CD8-positive, alpha-beta memory T cell (primary cell): ENCODE measurements at regions not wholly inside any gene's neighbourhood (a gene's known extent, or its start where the extent isn't known, plus 50 kb on each side); places are given as distances from the start of the nearest gene placed in this dataset.

Source experiments
- CTCF ChIA-PET: fragments of 350-600 bp; sonication (Branson Sonifier 250); formaldehyde crosslinking; loops from one replicate; lab custom pipeline; 2021; ENCODE audit warnings: antibody characterized with exemption; lab: Charles Lee
- POLR2A ChIA-PET: fragments of 350-600 bp; sonication (Branson Sonifier 250); formaldehyde crosslinking; loops from one replicate; lab custom pipeline; 2021; ENCODE audit warnings: antibody characterized with exemption; lab: Charles Lee
- DNase-seq, 5 donors: peaks; one replicate each; pipeline versions ENCODE4 v3.0.0 to v3.0.0-alpha.2; 2020 to 2022; ENCODE audit warnings: mixed read lengths in 1 of 5
- H3K27ac ChIP-seq: one replicate; pipeline ENCODE4 v1.7.0; 2013; ENCODE audit warnings: low read depth, mild to moderate bottlenecking, low read length, moderate library complexity
- H3K27me3 ChIP-seq: 2 replicates; pipeline ENCODE4 v1.7.0; 2013; ENCODE audit warnings: low read length, mild to moderate bottlenecking; ENCODE audit not compliant: insufficient read depth, poor library complexity, severe bottlenecking
- H3K36me3 ChIP-seq: 2 replicates; pipeline ENCODE4 v1.7.0; 2013; ENCODE audit warnings: mild to moderate bottlenecking, low read length, moderate library complexity; ENCODE audit not compliant: insufficient read depth
- H3K4me1 ChIP-seq: 2 replicates; pipeline ENCODE4 v1.7.0; 2013; ENCODE audit warnings: mild to moderate bottlenecking, low read length, moderate library complexity; ENCODE audit not compliant: insufficient read depth
- H3K4me3 ChIP-seq: 2 replicates; pipeline ENCODE4 v1.7.0; 2013; ENCODE audit warnings: mild to moderate bottlenecking, low read length
- H3K9me3 ChIP-seq: 2 replicates; pipeline ENCODE4 v1.7.0; 2013; ENCODE audit warnings: mild to moderate bottlenecking, low read length
- H3K27ac Mint-ChIP-seq, 8 donors: one replicate each; pipeline ENCODE4 v1.8.0; 2020 to 2021; ENCODE audit warnings: mixed read lengths in 8 of 8, mild to moderate bottlenecking in 6 of 8, inconsistent platforms in 3 of 8, moderate library complexity in 3 of 8
- H3K27me3 Mint-ChIP-seq, 2 donors: one replicate each; pipeline ENCODE4 v1.8.0; 2020 to 2021; ENCODE audit warnings: mixed read lengths in 2 of 2, mild to moderate bottlenecking in 1 of 2, moderate library complexity in 1 of 2
- H3K36me3 Mint-ChIP-seq, 3 donors: one replicate each; pipeline ENCODE4 v1.8.0; 2020 to 2021; ENCODE audit warnings: mixed read lengths in 3 of 3, inconsistent platforms in 1 of 3, mild to moderate bottlenecking in 1 of 3
- H3K4me1 Mint-ChIP-seq, 3 donors: one replicate each; pipeline ENCODE4 v1.8.0; 2020 to 2021; ENCODE audit warnings: mixed read lengths in 3 of 3, inconsistent platforms in 1 of 3, mild to moderate bottlenecking in 1 of 3
- H3K4me3 Mint-ChIP-seq, 7 donors: one replicate each; pipeline ENCODE4 v1.8.0; 2020 to 2021; ENCODE audit warnings: mixed read lengths in 7 of 7, mild to moderate bottlenecking in 6 of 7, moderate library complexity in 4 of 7, inconsistent platforms in 2 of 7
- H3K9me3 Mint-ChIP-seq, 5 donors: one replicate each; pipeline ENCODE4 v1.8.0; 2020 to 2022; ENCODE audit warnings: mixed read lengths in 5 of 5, mild to moderate bottlenecking in 3 of 5, moderate library complexity in 2 of 5, inconsistent platforms in 1 of 5

DNA sequence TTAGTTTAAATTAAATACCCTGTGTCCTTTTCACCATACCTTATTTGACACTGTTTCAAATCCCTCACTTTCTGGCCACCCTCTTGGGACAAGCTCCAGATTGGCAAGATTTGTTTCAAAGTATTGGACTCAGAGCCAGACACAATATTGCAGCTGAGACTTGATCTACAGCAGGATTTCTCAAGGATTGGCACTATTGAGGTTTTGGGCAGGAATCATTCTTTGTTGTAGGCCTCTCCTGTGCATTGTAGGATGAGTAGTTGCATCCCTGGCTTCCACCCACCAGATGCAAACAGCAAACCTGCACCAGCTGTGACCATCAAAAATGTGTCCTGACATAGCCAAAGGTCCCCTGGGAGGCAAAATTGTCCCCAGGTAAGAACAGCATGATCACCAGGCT is 181.2 kb downstream of the CHD9NB start:
- H3K4me3 ChIP-seq, result no peak overlapping the region
- peaks cover 2 to 9% of the 10 kb centered on the region in 2 donors for H3K27me3 Mint-ChIP-seq
- no peak overlapping the region for H3K27ac Mint-ChIP-seq
- no peaks in the 10 kb centered on the region for H3K27me3 ChIP-seq
- no peak overlapping the region for H3K27ac ChIP-seq
- ChIA-PET CTCF (no interaction called here), POLR2A (no interaction called here)
- H3K4me3 Mint-ChIP-seq, result no peak overlapping the region
- no peaks in the 10 kb centered on the region for H3K4me1 Mint-ChIP-seq
- no peaks in the 10 kb centered on the region for H3K4me1 ChIP-seq
- H3K36me3 ChIP-seq, result no peaks in the 10 kb centered on the region
- H3K9me3 Mint-ChIP-seq, result no peaks in the 10 kb centered on the region
- DNase-seq, result no peak
- H3K36me3 Mint-ChIP-seq, result no peaks in the 10 kb centered on the region
- H3K9me3 ChIP-seq, result no peaks in the 10 kb centered on the region

DNA sequence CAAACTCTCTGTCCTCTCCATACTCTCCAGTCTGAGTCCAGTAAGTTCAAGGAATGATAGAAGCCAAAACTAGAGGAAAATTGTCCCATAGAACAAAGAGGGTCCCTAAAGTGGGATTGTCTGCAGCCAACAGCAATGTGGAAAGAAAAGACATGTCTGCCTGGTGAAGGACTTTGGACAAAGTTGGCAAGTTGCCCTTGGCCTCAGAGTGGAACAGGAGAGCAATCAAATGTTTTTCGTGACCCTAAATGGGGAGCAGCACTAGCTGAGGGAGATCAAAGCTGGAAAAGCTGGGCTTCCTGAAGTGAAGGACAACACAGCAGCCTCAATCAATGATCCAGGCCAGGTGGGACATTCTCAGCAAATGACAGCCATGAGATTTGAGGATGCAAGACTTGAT is 183.5 kb downstream of the CHD9NB start:
- POLR2A ChIA-PET, result no interaction called here
- H3K27ac Mint-ChIP-seq, result peak overlapping the region in 1 of 8 donors; percentile 9

DNA sequence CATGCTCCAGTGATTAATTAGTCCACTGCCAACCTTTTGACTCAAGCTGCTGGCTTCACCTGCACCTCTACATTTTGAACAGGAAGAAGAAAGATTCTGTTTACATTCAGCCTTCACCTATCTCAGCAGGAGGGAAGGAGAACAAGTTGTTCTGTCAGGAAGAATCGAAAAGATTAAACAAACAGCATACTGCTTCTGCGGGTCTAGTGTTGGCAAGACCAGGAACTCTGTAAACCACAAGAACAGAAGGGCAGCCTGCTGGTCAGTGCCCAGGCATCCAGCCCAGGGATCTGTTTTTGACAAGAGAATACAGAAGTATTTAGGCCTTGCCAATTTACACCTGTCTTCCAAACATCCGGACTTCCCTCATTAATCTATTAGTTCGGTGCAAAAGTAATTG is 189.7 kb downstream of the CHD9NB start:
- H3K4me3 ChIP-seq, result no peak overlapping the region

More for the DNA sequence above, 183.5 kb downstream of the CHD9NB start:
- DNase-seq, result no peak
- Histone ChIP-seq H3K4me1 (no peaks in the 10 kb centered on the region), H3K27me3 (no peaks in the 10 kb centered on the region), H3K4me3 (no peak overlapping the region), H3K36me3 (no peaks in the 10 kb centered on the region), H3K9me3 (no peaks in the 10 kb centered on the region), H3K27ac (no peak overlapping the region)
- CTCF ChIA-PET, result no interaction called here
- Mint-ChIP-seq H3K27me3 (peaks cover 2 to 9% of the 10 kb centered on the region in 2 donors), H3K36me3 (no peaks in the 10 kb centered on the region), H3K9me3 (no peaks in the 10 kb centered on the region), H3K4me1 (no peaks in the 10 kb centered on the region), H3K4me3 (no peak overlapping the region)

DNA sequence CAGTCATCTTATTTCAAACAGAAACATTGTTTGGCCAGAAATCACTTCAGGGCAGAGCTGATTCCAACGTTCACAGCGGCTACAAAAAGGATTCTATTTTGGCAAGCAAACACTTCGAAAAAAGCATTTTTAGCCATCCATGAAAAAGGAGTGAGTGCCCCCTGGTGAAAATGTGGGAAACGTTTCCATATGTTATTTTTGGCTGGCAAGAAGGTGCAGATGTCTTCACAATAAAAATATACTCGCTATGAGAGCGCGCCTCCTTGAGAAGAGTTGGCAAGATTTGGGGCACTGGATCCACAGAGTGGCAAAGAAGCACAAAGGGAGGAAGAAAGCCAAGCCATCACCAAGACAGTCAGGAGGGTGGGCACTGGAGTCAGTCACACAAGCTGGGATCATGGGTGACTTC is 191.1 kb downstream of the CHD9NB start:
- Mint-ChIP-seq H3K27me3 (peaks cover 2 to 5% of the 10 kb centered on the region in 2 donors), H3K36me3 (no peaks in the 10 kb centered on the region), H3K4me1 (no peaks in the 10 kb centered on the region), H3K4me3 (no peak overlapping the region), H3K27ac (no peak overlapping the region), H3K9me3 (peaks cover 0 to 4% (median 0%) of the 10 kb centered on the region in 5 donors)
- Histone ChIP-seq H3K36me3 (no peaks in the 10 kb centered on the region), H3K9me3 (no peaks in the 10 kb centered on the region), H3K27me3 (no peaks in the 10 kb centered on the region), H3K4me3 (no peak overlapping the region), H3K4me1 (no peaks in the 10 kb centered on the region), H3K27ac (no peak overlapping the region)
- no peak for DNase-seq
- ChIA-PET POLR2A (no interaction called here), CTCF (no interaction called here)

More for the DNA sequence above, 189.7 kb downstream of the CHD9NB start:
- POLR2A ChIA-PET, result no interaction called here
- no peaks in the 10 kb centered on the region for H3K4me1 ChIP-seq
- Mint-ChIP-seq H3K4me1 (no peaks in the 10 kb centered on the region), H3K27me3 (peaks cover 0 to 4% of the 10 kb centered on the region in 2 donors), H3K27ac (no peak overlapping the region), H3K4me3 (no peak overlapping the region), H3K36me3 (no peaks in the 10 kb centered on the region), H3K9me3 (peaks cover 0 to 4% (median 0%) of the 10 kb centered on the region in 5 donors)
- CTCF ChIA-PET, result no interaction called here
- no peaks in the 10 kb centered on the region for H3K36me3 ChIP-seq
- H3K27me3 ChIP-seq, result no peaks in the 10 kb centered on the region
- H3K9me3 ChIP-seq, result no peaks in the 10 kb centered on the region
- no peak overlapping the region for H3K27ac ChIP-seq
- no peak for DNase-seq

DNA sequence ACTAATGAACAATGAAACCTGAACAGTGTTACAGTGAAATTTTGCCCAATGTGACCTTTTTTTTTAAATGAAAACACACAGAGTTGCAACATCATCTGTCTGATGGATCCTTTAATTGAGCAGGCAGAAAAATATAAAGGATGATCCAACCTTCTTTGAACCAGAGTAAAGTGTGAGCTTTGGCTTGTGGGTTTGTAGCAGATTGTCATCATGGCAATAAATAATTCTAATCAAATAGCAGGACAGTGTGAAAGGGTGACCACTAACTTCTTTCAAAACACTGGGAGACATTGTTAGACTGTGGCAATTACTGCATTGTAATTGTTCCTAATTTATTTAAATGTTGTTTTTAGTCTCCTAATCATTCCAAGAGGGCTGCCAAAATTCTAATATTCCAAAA is 197.2 kb downstream of the CHD9NB start:
- no peak overlapping the region for H3K27ac ChIP-seq
- no peaks in the 10 kb centered on the region for H3K27me3 ChIP-seq
- H3K36me3 ChIP-seq, result no peaks in the 10 kb centered on the region
- ChIA-PET POLR2A (no interaction called here), CTCF (no interaction called here)
- H3K4me3 ChIP-seq, result no peak overlapping the region
- H3K27me3 Mint-ChIP-seq, result peaks cover 6 to 9% of the 10 kb centered on the region in 2 donors
- H3K4me1 ChIP-seq, result no peaks in the 10 kb centered on the region
- no peak for DNase-seq
- H3K9me3 ChIP-seq, result peaks cover 4% of the 10 kb centered on the region
- no peak overlapping the region for H3K4me3 Mint-ChIP-seq
- no peaks in the 10 kb centered on the region for H3K36me3 Mint-ChIP-seq
- H3K27ac Mint-ChIP-seq, result no peak overlapping the region
- H3K4me1 Mint-ChIP-seq, result no peaks in the 10 kb centered on the region
- H3K9me3 Mint-ChIP-seq, result peaks cover 12 to 26% (median 16%) of the 10 kb centered on the region in 5 donors

DNA sequence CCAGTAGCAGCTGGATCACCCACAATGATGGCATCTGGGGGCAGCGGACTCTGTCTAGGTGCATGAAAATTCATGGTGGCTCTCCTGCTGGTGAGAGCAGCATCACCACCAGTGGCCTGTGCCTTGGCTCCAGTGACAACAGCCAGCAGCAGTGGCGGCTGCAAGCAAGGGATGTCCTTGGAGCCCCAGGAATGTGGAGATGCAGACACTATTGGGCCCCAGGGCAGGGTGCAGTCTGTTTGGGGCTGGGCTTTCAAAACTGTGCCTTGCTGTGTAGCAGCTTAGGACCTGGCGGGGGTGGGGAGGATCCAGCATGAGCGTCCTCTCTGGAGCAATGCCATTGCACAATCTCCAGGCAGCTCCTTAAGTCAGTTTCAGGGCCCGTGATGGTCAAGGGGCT is 199.7 kb downstream of the CHD9NB start:
- no peaks in the 10 kb centered on the region for H3K27me3 ChIP-seq
- no peak for DNase-seq
- no peaks in the 10 kb centered on the region for H3K36me3 ChIP-seq
- Mint-ChIP-seq H3K9me3 (peaks cover 20 to 36% (median 25%) of the 10 kb centered on the region in 5 donors), H3K27ac (no peak overlapping the region), H3K27me3 (peaks cover 5 to 7% of the 10 kb centered on the region in 2 donors), H3K4me1 (no peaks in the 10 kb centered on the region), H3K4me3 (no peak overlapping the region), H3K36me3 (no peaks in the 10 kb centered on the region)
- ChIA-PET POLR2A (no interaction called here), CTCF (no interaction called here)
- no peak overlapping the region for H3K4me3 ChIP-seq
- H3K9me3 ChIP-seq, result peaks cover 4% of the 10 kb centered on the region
- no peaks in the 10 kb centered on the region for H3K4me1 ChIP-seq
- no peak overlapping the region for H3K27ac ChIP-seq

DNA sequence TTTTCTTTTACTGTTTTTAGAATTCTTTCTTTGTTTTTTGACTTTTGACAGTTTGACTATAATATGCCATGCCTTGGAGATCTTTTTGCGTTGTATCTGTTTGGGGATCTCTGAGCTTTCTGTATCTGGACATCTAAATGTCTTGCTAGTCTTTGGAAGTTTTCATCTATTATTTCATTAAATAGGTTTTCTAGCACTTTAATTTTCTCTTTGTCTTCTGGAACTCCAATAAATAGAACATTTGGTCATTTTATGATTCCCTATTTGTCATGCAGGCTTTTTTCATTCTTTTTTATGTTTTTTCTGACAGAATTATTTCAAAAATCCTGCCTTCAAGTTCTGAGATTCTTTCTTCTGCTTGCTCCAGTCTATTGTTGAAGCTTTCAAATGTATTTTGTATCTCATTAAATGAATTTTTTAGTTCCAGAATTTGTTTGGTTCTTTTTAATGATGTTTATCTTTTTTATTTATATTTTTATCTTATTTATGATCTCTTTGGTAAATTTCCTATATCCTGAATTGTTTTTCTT is 201.4 kb downstream of the CHD9NB start:
- H3K27ac ChIP-seq, result no peak overlapping the region
- H3K4me1 ChIP-seq, result no peaks in the 10 kb centered on the region
- POLR2A ChIA-PET, result no interaction called here
- H3K4me3 ChIP-seq, result no peak overlapping the region
- no peaks in the 10 kb centered on the region for H3K36me3 Mint-ChIP-seq
- H3K36me3 ChIP-seq, result no peaks in the 10 kb centered on the region
- H3K4me3 Mint-ChIP-seq, result no peak overlapping the region
- H3K27ac Mint-ChIP-seq, result no peak overlapping the region
- CTCF ChIA-PET, result no interaction called here
- H3K27me3 Mint-ChIP-seq, result peaks cover 1 to 3% of the 10 kb centered on the region in 2 donors
- DNase-seq, result no peak
- peaks cover 22 to 40% (median 27%) of the 10 kb centered on the region in 5 donors for H3K9me3 Mint-ChIP-seq
- no peaks in the 10 kb centered on the region for H3K27me3 ChIP-seq
- H3K9me3 ChIP-seq, result peaks cover 4% of the 10 kb centered on the region
- H3K4me1 Mint-ChIP-seq, result no peaks in the 10 kb centered on the region

DNA sequence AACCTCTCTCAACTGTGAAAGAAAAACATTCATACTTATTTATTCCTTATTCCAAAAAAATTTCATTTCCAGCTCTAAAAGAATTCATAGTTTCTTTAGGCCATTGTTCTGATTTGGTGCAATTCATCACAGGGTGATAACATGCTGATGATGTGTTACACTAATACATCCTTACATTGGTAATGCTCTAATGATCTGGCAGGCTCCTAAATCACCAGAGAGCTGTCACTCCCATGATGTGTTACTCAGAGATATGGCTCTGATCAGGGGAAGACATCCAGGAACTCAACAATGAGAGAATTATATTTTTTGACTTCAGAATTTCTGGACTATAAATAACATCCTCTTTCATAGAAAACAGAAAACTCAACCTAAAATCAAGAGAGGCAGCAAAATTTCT is 209.3 kb downstream of the CHD9NB start:
- Mint-ChIP-seq H3K27ac (no peak overlapping the region), H3K4me1 (no peaks in the 10 kb centered on the region), H3K4me3 (no peak overlapping the region), H3K9me3 (peaks cover 0 to 10% (median 3%) of the 10 kb centered on the region in 5 donors), H3K36me3 (no peaks in the 10 kb centered on the region), H3K27me3 (peaks cover 0 to 6% of the 10 kb centered on the region in 2 donors)
- H3K4me3 ChIP-seq, result no peak overlapping the region
- no peak for DNase-seq
- POLR2A ChIA-PET, result no interaction called here
- no peaks in the 10 kb centered on the region for H3K9me3 ChIP-seq
- H3K27me3 ChIP-seq, result no peaks in the 10 kb centered on the region
- H3K36me3 ChIP-seq, result no peaks in the 10 kb centered on the region
- CTCF ChIA-PET, result no interaction called here
- no peaks in the 10 kb centered on the region for H3K4me1 ChIP-seq
- H3K27ac ChIP-seq, result no peak overlapping the region
